ENCODE measurements at regions not wholly inside any gene's neighbourhood (a gene's known extent, or its start where the extent isn't known, plus 50 kb on each side); places are given as distances from the start of the nearest gene placed in this dataset.

DNA sequence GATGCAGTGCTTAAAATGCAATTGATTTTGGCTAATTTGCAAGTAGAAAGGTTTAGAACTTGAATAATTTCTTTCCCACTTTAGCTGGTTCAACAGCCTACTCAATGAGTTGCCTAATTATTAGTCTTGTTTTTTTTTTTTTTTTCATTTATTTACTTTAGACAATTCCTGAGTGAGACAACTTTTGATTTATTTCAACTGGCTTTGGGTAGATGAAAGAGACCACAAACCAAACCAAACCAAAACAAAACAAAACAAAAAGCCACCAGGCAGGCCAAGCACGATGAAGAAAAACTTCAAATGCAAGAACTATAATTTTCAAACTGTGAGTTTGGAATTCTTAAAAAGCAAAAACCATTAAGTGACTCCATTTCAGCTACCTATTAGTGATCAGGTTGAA lies 469.9 kb downstream of the GBE1 start:
- TF ChIP-seq CTCF (IDR thresholded peaks at IDR 0.05) (no peak), POLR2A (IDR thresholded peaks at IDR 0.05) (no peak)

Measured in Peyer's patch (tissue), 4 donors.